Endothelial cell (in vitro differentiated cells): ENCODE measurements at regions not wholly inside any gene's neighbourhood (a gene's known extent, or its start where the extent isn't known, plus 50 kb on each side); places are given as distances from the start of the nearest gene placed in this dataset.

ENCODE experiments used
- DNase-seq: peaks from one replicate; pipeline ENCODE4 v3.0.0; 2021; ENCODE audit warnings: low spot score
- H3K27ac Mint-ChIP-seq: one replicate; pipeline ENCODE4 v1.8.0; 2021; ENCODE audit warnings: mixed read lengths, inconsistent platforms; ENCODE audit not compliant: unreplicated experiment
- H3K27me3 Mint-ChIP-seq: one replicate; pipeline ENCODE4 v1.8.0; 2021; ENCODE audit warnings: mild to moderate bottlenecking, moderate library complexity, mixed read lengths, inconsistent platforms; ENCODE audit not compliant: unreplicated experiment
- H3K36me3 Mint-ChIP-seq: one replicate; pipeline ENCODE4 v1.8.0; 2021; ENCODE audit warnings: mild to moderate bottlenecking, low read depth, mixed read lengths, inconsistent platforms; ENCODE audit not compliant: unreplicated experiment
- H3K4me1 Mint-ChIP-seq: one replicate; pipeline ENCODE4 v1.8.0; 2021; ENCODE audit warnings: mild to moderate bottlenecking, mixed read lengths, inconsistent platforms; ENCODE audit not compliant: unreplicated experiment
- H3K4me3 Mint-ChIP-seq: one replicate; pipeline ENCODE4 v1.8.0; 2021; ENCODE audit warnings: mild to moderate bottlenecking, mixed read lengths, inconsistent platforms; ENCODE audit not compliant: unreplicated experiment
- H3K9me3 Mint-ChIP-seq: one replicate; pipeline ENCODE4 v1.8.0; 2021; ENCODE audit warnings: mixed read lengths, inconsistent platforms; ENCODE audit not compliant: unreplicated experiment
- CTCF ChIP-seq: fragments of 200-600 bp; sonication (generic); IDR thresholded peaks from one replicate; pipeline ENCODE4 v1.5.0; 2021; ENCODE audit warnings: antibody characterized with exemption; ENCODE audit not compliant: unreplicated experiment

DNA sequence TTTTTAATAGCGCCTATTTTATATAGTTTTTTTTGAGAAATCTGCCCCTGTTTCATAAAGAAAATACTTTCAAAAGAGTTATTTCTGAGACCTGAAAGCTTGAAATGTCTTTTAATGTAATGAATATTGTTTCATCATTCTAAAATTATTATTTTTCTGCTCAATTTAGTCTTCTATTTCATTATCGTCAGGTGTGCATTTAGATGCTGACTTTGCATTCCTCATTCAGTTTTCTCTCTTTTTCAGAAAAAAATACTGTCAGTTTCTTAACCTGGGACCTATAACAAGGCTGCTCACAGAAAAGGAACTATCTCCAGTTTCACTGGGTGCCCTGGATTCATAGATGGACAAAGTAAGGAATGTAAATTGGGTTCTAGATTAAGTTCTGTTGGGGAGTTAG, 1631.7 kb downstream of the SUCLG1 start:
- no peak for DNase-seq
- Mint-ChIP-seq H3K9me3 (no peaks in the 10 kb centered on the region), H3K27me3 (no peaks in the 10 kb centered on the region), H3K4me1 (no peaks in the 10 kb centered on the region), H3K27ac (no peak overlapping the region), H3K36me3 (no peaks in the 10 kb centered on the region), H3K4me3 (no peak overlapping the region)
- no peak for TF ChIP-seq CTCF

GRCh38 chr2:82826437-82826836, 1632.6 kb downstream of the SUCLG1 start:
- Mint-ChIP-seq H3K27ac (no peak overlapping the region), H3K4me3 (no peak overlapping the region), H3K27me3 (no peaks in the 10 kb centered on the region), H3K9me3 (no peaks in the 10 kb centered on the region), H3K36me3 (no peaks in the 10 kb centered on the region), H3K4me1 (no peaks in the 10 kb centered on the region)
- DNase-seq = no peak
- no peak for TF ChIP-seq CTCF

DNA sequence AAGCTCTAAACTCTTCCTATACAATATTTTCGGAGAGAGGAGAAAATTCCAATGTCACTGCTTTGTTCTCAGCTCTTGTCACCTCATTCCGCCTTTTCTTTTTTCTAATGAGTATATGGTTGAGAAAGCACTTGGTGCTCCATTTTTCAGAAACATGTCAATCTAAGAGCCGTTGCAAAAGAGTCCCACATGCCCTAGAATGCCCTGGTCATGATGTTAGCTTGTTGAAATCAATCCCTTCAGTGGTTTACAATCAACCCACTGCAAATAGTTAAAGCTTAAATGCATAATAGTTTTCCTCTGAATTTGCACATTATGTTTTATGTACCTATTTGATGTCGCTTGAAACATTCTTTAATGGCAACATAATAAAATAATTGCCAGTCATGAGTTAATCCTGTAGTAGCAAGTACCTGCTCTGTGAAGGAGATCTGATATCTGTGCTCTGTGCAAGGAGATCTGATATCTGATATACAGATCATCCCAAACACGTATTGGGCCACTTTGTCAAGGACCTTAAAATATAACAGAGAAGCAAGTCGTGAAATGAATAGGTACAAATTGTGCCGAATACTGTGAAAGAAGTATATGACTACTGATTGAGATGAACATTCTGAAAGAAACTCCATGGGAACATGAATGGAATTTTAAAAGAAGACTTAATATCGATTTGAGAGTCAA, 1633.5 kb downstream of the SUCLG1 start:
- TF ChIP-seq CTCF = no peak
- no peak overlapping the region for H3K27ac Mint-ChIP-seq
- no peaks in the 10 kb centered on the region for H3K36me3 Mint-ChIP-seq

GRCh38 chr2:82823892-82824291, 1635.2 kb downstream of the SUCLG1 start:
- no peaks in the 10 kb centered on the region for H3K9me3 Mint-ChIP-seq
- no peaks in the 10 kb centered on the region for H3K27me3 Mint-ChIP-seq
- no peak overlapping the region for H3K27ac Mint-ChIP-seq
- TF ChIP-seq CTCF = no peak
- DNase-seq = no peak
- H3K4me3 Mint-ChIP-seq = no peak overlapping the region
- no peaks in the 10 kb centered on the region for H3K36me3 Mint-ChIP-seq
- H3K4me1 Mint-ChIP-seq = no peaks in the 10 kb centered on the region

More for the DNA sequence above, 1633.5 kb downstream of the SUCLG1 start:
- no peaks in the 10 kb centered on the region for H3K9me3 Mint-ChIP-seq
- no peaks in the 10 kb centered on the region for H3K27me3 Mint-ChIP-seq
- DNase-seq = no peak
- H3K4me1 Mint-ChIP-seq = no peaks in the 10 kb centered on the region
- H3K4me3 Mint-ChIP-seq = no peak overlapping the region

DNA sequence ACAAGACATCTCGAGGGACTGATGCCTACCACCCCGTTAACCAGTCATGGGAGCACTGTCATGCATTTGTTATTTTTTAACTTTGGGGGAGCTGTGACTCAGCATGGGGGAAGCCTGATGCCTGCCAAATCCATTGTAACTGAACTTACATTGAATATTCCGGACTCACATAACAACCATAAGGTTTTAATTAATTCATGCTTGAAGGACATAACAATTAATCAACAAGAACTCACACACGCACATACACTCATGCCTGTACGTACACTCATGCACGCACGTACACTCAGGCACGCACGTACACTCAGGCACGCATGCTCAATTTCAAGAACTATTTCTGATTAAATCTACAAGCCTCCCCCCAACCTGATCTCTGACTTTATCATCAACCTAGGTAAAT, 1639.1 kb downstream of the SUCLG1 start:
- H3K27me3 Mint-ChIP-seq = no peaks in the 10 kb centered on the region
- no peaks in the 10 kb centered on the region for H3K4me1 Mint-ChIP-seq
- no peak overlapping the region for H3K27ac Mint-ChIP-seq
- H3K36me3 Mint-ChIP-seq = no peaks in the 10 kb centered on the region
- H3K4me3 Mint-ChIP-seq = no peak overlapping the region
- no peaks in the 10 kb centered on the region for H3K9me3 Mint-ChIP-seq
- no peak for DNase-seq
- no peak for TF ChIP-seq CTCF
